Renal cortex interstitium (tissue), 11 donors: ENCODE measurements at regions not wholly inside any gene's neighbourhood (a gene's known extent, or its start where the extent isn't known, plus 50 kb on each side); places are given as distances from the start of the nearest gene placed in this dataset.
A peak's percentile ranks its signal among the peaks of the same experiment; 100 is the strongest.

Experiments used
- DNase-seq, 11 donors: peaks; one replicate each; pipeline ENCODE4 v3.0.0-alpha.2; 2013; ENCODE audit warnings: low read depth in 9 of 11, low spot score in 4 of 11; ENCODE audit errors: extremely low read depth in 1 of 11

DNA sequence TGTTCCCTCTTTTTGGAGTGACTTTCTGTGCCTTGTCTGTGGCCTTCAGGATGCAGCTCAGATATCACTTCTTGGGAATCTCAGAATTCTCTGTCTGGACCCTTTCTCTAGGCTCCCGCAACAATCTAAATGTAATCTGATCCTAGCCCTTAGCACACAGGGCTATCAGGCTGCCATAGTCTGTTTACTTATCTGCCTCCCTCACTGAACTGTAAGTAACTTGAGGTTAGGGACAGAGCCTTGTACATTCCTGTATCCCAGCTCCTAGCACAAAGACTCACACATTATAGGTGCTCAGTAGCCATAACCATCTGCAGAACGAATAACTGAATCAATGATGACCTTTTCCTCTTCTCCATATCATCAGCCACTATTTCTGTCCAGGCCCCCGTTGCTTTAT lies 69.5 kb downstream of the RTL9 start:
- no peak for DNase-seq

DNA sequence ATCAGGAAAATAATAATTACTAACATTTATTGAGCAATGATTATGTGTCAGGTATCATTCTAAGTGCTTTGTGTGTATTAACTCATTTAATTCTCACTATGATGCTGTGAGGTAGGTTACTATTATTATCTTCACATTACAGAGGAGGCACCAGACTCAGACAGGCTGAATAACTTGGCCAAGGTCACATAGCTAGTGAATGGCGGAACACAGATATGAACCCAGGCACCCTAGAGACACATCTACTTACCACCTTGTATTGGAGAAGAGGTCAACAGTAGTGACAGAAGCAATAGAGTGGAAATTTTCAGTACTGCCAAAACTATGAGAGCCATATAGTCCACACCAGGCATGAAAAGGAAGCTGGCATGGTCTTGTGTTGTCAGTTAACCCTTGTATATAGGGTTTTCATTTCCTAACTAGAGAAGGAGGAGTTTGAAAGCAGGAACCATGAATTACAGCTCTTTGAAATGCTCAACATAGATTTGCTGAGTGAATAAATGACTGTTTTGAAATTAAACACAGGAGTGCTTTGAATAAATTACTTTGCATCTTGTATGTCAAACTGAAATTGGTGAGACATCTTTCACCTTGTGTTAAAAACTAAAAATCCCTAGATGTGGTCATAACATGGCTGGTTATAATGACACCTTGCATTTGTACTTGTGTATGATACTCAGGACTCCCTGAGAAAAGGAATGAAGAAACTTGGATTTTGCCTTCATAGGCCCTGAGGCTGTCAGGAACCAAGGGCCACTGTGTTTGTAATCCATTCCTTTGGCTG lies 71.8 kb downstream of the RTL9 start:
- DNase-seq: no peak

DNA sequence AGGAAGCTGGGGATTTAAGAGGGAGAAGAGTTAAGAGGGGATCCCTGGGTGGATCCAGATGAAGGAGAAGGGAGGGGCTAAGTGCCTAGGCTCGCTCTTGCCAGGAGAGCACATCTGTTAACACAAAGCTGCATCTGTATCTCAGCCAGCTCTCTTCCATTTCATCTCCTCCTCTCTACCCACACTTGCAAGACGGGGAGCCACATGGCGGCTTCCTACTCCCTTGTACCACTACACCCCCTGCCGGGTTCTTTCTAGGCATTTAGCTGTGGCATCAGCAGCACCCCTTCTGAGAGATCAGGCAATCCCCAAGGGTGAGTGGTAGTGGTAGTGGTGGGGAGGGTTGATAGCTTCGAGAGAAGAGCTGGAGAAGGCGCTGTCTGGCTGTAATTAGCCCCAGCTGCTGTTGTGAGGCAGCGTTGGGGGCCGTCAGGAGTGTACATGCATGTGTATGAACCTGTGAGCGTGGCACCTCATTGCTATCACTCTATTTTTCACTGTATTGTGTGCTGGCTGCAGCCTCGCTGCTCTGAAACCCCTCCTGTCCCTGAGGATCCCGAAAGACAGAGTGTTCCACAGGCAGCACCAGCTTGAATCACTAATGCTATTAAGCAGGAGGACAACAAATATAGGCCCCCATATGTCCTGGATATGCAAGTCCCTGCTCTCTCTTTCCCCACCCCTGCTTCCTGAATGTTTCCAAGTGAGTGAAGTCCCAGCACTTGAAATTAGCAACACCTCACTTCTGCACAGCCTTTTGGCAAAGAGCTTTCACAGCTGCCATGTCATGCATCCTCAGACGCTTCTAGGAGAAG lies 73.7 kb downstream of the RTL9 start:
- DNase-seq: no peak

DNA sequence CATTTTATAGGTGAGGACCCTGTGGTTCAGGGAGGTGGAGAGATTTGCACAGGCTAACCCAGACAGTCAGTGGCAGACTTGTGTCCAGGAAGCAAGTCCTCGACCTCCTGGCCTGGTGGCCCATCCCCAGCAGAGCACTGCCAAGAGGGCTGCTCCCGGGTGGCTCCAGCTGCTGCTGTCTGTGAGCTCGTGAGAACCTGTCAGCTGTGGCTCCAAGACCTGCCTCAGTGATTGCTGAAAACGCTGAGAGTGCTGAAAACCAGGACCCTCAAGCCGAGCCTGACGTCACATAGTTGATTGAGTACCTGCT lies 74.2 kb downstream of the RTL9 start:
- DNase-seq: no peak

DNA sequence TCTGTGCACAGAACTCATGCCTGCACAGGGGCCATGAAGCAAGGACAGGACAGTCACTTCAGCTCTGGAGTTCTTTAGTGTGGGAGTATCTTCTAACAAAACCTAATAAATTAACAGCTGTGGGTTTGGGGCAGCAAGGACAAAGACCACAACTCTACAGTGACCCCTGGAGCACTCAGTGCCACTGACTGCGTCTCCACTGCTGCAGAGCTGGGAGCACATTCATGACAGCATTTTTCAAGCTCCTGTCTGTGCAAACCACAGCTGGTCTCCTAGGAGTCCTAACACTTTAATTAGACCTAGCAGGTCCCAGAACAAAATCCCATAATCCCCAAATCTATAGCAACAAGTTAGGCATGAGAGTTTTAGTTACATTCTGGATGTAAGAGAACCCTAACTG lies 76.5 kb downstream of the RTL9 start:
- DNase-seq: no peak

DNA sequence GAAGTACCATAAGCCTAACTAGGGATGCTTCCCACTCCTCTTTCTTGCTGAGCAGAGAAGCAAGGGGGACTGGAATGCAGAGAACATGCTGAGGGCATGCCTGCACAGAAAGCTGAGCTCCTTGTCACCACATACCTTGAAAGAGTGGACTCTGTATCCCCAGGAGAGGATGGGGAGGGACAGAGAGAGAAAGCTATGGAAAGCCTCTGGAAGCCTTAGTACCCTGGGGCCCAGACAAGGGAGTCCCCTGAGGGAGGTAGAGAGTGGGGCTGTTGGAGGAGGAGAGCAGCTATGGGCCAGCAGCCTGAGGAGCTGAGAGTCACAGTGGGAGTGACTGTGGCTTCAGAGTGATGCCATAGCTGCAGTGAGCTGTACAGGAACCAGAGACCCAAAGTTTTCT lies 77.9 kb downstream of the RTL9 start:
- DNase-seq: no peak

DNA sequence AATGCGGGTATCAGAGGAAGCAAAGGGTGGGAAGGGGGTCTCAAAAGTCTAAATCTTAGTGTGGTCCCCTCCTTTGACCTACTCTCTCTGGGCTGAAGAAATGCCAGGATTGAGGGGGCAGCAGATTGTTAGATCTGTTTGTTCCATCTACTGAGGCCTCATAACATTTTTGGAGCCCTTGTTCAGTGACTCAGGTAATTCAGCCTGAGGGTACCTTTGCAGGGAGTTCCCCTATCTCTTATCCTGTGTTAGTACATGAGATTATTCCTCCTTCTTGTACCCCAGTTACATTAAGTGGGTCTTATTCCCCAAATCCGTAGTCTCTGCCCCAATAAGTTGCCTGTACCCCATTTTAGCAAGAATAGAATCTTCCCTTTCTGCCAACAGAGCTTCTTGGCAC lies 79.0 kb downstream of the RTL9 start:
- DNase-seq: no peak

DNA sequence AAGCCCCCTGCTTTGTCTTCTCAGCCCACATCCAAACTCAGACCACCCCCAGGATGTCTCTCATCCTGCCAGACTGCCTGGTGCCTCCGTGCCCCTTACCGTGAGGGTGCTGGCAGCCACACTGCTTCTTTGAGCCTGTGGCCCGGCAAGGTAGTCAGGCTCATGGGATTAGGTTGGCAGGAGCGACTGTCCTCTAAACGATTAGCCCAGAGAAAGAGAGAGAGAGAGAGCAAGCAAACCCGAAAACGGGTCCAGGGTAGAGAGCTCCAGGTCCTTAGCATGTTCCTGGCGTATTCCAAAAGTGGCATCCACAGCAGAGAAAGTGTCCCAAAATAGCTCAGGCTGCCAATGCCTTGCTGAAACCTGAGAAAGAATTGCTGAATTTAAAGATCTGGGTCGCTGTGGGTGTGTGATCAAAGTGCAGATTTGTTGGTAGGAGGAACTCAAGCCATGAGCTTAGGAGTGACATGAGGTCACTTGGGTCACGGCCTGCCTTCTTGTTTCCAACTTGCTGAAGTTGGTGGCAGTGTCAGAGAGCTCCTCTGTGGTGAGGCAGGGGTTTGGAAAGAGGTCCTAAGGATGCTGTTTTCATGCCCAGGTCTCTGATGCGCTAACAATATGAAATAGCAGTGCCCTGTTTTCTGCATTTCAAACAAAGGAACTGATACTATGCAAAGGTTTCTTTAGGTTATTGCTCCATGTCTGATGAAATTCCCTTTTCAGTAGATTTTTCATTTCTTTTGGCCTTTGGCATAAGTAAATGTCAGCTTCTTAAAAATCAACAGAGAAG lies 81.6 kb downstream of the RTL9 start:
- no peak for DNase-seq

DNA sequence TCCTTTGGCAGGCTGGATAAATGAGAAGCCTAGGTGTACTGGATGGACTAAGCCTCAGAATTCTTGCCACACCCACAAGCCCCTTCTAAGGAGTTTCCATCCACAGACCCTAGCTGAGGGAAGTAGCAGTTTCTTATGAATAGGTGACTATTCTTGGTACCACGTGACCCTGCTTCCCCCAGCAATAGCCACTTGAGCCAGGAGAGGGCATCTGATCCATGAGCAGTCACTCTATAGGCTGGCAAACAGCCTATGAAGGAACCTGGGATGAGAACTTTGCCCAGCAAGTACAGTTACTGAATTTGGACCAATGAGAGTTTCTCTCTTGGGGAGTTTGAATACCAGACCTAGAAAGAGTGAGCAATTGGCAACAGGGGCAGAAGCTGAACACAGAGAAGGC lies 84.0 kb downstream of the RTL9 start:
- no peak for DNase-seq

DNA sequence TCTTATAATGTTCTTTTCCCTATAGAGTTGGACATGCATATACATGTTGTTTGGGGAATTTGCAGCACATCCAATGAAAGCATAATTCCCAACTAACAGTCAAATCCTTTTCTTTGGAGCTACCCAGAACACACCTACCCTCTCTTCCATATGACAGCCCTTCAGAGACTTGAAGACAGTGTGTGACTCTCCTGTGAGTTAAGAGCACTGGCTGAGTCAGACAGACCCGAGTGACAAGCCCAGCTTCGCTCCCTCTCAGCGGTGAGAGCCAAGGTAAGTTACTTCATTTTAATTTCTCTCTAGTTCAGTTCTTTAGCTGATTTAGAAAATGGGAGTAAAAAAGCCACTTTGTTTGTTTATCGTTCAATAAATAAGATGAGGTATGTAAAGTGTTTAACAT lies 86.3 kb downstream of the RTL9 start:
- DNase-seq: no peak

DNA sequence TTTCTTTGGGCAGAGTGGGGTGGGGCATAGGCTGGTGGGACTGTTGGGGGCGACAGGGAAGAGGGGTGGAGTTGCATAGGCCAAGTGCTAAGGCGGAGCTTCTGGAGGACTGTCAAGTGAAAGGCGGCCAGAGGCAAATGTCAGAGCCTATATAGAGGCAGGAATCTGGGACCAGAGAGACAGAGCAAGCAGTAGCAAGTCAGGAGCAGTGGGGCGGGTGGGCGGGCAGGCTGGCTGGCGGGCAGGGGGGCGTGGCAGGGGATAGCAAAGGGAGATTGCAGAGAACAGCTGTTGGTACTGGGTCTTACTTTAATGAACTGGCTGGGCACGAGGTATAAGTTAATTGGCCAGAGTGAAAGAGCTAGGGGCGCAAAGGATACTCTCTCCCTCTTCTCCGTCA lies 89.8 kb downstream of the RTL9 start:
- no peak for DNase-seq

DNA sequence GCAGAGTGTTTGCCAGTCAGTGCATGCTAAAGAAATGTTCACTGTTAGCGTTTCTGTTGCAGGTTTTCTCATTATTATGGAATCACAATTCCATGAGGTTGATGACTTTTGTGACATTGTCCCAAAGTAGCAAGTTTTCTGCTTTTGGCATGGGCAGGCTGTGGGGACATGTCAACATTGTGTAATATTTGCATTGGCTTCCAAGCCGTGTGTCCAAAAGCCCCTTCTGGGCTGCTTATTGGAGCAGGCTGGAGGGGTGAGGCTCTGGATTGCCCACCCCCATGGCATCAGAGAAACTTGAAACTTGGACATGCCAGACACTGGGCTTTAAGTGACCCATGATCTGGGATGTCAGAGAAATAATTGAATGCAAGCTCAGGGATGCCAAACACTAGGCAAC lies 90.7 kb downstream of the RTL9 start:
- no peak for DNase-seq

DNA sequence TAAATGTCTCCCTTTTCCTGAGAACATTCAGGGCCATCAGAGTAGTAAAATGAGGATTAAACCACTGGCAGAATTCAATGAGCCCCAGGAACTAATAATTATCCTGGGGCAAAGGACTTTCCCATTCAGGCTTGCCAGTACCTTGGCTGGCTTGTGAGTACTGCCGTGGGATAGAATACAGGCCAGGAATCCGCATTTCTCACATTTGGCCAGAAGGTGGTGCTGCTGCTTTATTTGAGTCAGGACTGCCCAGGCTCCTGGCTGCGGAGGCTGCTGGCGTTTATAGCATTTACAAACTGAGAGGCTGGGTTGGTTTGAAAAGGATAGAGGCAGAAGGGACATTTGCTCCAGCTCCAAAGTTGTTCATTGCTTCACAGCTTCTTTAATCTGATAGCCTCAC lies 91.4 kb downstream of the RTL9 start:
- DNase-seq: peak in 10 of 11 donors; percentile 37 to 78 (median 54)

DNA sequence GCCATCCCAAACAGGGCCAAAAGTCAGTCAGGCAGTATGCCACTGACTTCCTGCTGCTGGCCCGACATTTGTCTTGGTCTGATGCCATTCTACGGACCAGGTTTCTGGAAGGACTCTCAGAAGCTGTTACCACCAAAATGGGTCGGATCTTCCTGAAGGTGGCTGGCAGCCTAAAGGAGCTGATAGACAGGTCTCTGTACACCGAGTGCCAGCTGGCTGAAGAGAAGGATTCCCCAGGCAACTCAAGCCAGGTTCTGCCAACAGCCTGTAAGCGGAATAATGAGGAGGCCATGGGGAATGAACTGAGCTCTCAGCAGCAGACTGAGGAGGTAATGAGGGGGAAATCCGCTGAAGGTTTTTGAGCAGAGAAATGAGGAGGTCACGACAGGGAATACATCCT lies 95.7 kb downstream of the RTL9 start:
- DNase-seq: no peak

DNA sequence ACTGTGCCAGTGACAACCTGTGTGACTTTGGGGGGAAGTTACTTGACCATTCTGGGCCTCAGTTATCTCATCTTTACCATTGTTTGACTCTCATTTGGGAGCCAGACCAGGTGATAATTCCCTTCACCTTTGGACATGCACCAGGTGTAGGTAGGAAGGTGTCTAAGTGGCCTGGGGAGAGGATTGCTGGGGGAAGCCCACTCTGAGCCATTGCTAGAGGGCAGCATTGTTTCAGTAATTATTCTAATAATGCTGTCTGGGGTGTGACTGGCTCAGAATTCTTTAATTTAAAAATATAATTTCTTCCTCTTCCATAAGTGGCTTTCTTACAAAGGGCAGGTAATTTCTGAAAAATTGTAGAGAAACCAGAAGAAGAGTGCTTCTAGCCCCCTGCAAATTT lies 104.3 kb downstream of the RTL9 start:
- no peak for DNase-seq

DNA sequence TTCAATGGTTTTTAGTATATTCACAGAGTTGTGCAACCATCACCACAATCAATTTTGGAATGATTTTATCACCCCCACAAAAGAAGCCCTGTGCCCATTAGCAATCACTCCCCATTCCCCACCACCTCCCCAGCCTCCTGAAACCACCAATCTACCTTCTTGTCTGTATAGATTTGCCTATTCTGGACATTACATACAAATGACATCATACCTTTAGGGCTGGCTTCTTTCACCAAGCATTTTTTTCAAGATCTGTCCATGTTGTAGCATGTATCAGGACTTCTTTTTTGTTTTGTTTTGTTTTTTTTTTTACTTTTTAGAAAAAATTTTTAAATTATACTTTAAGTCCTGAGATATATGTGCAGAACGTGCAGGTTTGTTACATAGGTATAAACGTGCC lies 108.1 kb downstream of the RTL9 start:
- no peak for DNase-seq

DNA sequence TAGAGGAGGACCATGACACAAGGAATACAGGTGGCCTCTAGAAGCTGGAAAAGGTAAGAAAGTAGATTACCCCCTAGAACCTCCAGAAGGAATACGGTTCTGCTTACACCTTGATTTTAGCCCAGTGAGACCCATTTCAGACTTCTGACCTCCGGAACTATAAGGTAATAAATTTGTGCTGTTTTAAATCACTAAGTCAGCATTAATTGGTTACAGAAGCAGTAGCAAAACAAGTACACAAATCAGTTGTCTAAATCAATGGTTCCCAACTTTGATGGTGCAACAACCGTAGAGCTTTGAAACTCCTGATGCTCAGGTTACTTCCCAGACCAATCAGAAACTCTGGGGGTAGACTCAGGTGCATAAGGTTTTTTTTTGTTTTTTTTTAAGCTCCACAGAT lies 113.6 kb downstream of the RTL9 start:
- DNase-seq: no peak

DNA sequence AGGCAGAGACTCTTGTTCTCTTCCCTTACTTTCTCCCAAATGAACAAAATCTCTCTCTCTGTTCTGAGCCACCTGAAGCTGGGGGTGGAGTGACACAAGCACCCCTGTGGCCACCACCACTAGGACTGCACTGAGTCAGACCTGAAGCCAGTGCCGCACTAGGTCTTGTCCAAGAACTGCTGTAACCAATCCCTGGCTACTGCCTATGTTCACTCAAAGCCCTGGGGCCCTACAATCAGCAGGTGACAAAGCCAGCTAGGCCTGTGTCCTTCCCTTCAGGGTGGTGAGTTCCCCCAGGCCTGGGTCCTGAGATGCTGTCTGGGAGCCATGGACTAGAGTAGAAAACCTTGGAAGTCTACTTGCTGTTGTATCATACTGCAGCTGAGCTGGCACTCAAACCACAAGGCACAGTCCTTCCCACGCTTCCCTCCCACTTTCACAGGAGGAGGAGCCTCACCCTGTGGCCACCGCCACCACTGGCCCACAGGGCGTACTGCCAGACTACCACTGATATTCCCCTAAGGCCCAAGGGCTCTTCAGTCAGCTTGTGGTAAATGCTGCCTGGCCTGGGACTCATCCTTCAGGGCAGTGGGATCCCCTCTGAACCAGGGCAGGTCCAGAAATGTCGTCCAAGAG lies 119.1 kb downstream of the RTL9 start:
- no peak for DNase-seq

DNA sequence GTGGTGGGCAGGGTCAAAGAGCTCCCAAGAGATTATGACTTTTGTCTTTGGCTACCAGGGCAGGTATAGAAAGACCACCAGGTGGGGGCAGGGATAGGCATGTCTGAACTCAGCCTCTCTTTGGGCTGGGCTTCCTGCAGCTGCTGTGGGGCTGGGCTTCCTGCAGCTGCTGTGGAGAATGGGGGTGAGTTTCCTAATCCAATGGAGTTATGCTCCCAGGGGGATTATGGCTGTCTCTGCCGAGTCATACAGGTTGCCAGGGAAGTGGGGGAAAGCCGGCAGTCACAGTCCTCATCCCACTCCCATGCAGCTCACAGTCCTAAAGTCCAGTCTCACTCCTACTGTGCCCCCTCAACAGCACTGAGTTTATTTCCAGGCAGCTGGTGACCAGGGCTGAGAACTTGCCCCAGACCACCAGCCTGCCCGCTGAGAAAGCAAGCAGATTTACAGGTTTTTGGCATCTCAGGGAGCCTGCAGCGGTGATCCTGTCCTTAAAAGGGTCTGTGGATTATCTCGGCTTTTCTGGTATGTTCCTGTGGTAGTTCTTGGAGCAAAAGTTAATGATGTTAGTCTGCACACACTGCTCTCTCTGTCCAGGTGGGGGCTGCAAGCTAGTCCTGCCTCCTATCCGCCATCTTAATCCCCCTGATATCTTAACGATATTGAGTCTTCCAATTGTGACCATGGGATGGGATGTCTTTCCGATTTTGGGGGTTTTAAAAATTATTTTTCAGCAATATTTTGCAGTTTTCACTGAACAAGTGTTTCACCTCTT lies 133.4 kb downstream of the RTL9 start:
- DNase-seq: no peak
